ENCODE measurements at regions not wholly inside any gene's neighbourhood (a gene's known extent, or its start where the extent isn't known, plus 50 kb on each side); places are given as distances from the start of the nearest gene placed in this dataset.

DNA sequence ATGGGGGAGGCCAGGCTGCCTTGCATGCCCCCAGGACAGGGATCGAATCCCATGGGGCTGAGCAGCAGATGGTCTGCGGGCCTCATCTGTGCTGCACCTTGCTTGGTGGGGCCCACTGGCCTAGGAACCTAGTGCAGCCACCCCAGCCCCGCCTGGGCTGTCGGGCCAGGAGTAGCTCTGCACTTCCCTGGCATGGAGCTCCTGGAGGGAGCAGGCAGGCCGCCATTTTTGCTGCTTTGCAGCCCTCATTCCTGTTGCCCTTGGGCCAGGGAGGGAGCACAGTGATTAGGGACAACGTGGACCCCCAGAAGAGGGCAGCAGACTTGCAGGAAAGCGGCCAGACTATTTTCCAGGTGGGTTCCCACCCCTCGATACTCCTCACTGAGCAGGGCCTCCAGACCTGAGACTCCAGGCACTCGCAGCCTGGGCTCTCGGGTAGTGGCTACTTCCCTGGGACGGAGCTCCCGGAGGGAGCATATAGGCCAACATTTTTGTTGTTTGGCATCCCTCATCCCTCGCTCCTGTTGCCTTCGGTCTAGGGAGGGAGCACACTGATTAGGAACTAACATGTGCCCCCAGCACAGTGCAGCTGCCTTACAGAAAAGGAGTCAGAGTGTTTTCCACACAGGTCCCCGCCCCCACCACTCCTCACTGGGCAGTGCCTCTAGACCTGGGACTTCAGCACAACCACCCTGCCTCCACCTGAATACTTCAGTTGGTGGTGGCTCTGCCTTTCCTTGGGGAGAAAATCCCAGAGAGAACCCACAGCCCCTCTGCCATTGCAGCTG, 99.5 kb downstream of the MAIP1 start:
- intact Hi-C loops (cut with DNase I, micrococcal nuclease): no loop called here
- Histone ChIP-seq H3K4me1 (ENCODE audit: low read depth) (peaks cover 5% of the 10 kb centered on the region), H3K36me3 (ENCODE audit: low read depth) (no peaks in the 10 kb centered on the region), H3K9me3 (no peaks in the 10 kb centered on the region), H3K4me3 (no peak overlapping the region)
- ATAC-seq (no peak), DNase-seq (no peak)
- TF ChIP-seq, protein P1, sequence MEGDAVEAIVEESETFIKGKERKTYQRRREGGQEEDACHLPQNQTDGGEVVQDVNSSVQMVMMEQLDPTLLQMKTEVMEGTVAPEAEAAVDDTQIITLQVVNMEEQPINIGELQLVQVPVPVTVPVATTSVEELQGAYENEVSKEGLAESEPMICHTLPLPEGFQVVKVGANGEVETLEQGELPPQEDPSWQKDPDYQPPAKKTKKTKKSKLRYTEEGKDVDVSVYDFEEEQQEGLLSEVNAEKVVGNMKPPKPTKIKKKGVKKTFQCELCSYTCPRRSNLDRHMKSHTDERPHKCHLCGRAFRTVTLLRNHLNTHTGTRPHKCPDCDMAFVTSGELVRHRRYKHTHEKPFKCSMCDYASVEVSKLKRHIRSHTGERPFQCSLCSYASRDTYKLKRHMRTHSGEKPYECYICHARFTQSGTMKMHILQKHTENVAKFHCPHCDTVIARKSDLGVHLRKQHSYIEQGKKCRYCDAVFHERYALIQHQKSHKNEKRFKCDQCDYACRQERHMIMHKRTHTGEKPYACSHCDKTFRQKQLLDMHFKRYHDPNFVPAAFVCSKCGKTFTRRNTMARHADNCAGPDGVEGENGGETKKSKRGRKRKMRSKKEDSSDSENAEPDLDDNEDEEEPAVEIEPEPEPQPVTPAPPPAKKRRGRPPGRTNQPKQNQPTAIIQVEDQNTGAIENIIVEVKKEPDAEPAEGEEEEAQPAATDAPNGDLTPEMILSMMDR (IDR thresholded peaks at IDR 0.05): no peak

DNA sequence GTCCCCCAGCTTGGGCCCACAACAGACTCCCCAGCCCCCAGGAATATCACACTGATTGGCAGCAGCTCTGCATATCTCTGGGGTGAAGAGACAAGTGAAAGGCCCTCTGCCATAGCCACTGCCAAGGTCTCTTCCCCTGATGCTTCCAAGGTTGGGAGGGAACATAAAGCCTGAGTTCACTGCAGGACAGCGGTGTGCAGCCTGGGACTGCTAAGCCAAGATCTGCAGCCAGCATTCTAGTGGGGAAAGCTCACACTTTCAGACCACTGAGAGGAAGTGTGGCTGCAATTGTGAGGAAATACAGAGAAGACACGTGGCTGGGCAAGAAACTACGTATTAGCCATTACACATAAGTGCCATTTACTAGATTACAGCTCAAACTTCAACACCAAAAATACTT, 100.7 kb downstream of the MAIP1 start:
- H3K36me3 ChIP-seq (ENCODE audit: low read depth): no peaks in the 10 kb centered on the region
- no peak overlapping the region for H3K4me3 ChIP-seq
- TF ChIP-seq, protein P1 (IDR thresholded peaks at IDR 0.05): no peak
- intact Hi-C loops (cut with DNase I, micrococcal nuclease): no loop called here
- H3K4me1 ChIP-seq (ENCODE audit: low read depth): peaks cover 3% of the 10 kb centered on the region
- no peak for DNase-seq
- H3K9me3 ChIP-seq: no peaks in the 10 kb centered on the region
- no peak for ATAC-seq

DNA sequence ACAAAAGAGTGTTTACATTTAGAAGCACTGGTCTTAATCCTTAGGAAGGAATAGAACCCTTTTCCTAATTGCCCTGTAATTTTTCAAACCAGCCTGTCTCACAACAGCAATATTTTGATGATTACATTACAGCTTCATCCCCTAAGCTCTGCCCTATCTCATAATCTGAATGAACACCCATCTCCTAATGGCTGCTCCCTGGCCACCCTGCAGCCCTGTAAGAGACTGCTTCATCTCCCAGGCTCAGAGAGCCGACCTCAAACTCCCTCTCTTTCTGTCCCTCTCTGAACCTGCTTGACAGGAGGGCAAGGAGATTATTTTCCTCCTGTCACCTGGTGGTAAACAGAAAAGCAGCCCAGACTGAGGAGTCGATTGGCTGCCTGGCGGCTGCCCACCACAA, 107.8 kb downstream of the MAIP1 start:
- intact Hi-C loops (cut with DNase I, micrococcal nuclease): no loop called here
- Histone ChIP-seq H3K4me3 (no peak overlapping the region), H3K9me3 (no peaks in the 10 kb centered on the region), H3K36me3 (ENCODE audit: low read depth) (no peaks in the 10 kb centered on the region), H3K4me1 (ENCODE audit: low read depth) (no peaks in the 10 kb centered on the region)
- TF ChIP-seq, protein P1 (IDR thresholded peaks at IDR 0.05): no peak
- no peak for DNase-seq
- ATAC-seq: no peak

DNA sequence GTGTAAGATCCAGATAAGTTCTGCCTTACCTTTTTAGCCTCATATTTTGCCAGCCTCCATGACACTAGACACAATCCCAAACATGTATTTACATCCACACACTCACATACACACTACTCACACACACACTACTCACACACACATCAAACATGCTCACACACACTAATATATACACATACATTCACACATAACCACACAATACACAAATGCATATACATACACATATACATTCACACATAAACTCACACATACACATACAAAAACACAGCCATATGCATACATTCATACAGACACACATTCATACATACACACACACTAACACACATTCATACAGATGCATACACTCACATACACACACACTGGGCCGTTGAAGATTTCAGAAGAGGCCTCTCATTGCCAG, 109.5 kb downstream of the MAIP1 start:
- intact Hi-C loops (cut with DNase I, micrococcal nuclease): no loop called here
- no peaks in the 10 kb centered on the region for H3K9me3 ChIP-seq
- ATAC-seq (no peak), DNase-seq (no peak)
- no peaks in the 10 kb centered on the region for H3K36me3 ChIP-seq (ENCODE audit: low read depth)
- TF ChIP-seq, protein P1 (IDR thresholded peaks at IDR 0.05): no peak
- no peaks in the 10 kb centered on the region for H3K4me1 ChIP-seq (ENCODE audit: low read depth)
- no peak overlapping the region for H3K4me3 ChIP-seq

DNA sequence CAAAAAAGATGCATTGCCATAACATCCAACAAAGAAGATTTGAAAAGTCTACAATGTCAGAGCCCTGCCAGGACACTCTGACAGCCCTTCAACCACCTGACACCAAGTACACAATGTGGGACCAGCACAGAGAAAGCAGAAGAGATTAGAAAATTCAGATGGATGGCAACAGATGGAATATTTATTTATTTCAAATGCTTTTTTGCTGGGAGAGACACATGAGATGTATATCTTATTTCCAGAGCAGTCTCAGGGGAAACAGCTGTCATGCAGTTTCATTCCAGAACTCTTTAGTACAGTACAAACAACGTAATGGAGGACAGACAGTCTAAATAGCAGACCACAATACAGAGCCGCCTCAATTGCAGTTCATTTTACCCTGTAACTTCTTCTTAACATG, 110.1 kb downstream of the MAIP1 start:
- Histone ChIP-seq H3K4me1 (ENCODE audit: low read depth) (no peaks in the 10 kb centered on the region), H3K36me3 (ENCODE audit: low read depth) (no peaks in the 10 kb centered on the region), H3K4me3 (no peak overlapping the region), H3K9me3 (no peaks in the 10 kb centered on the region)
- DNase-seq (no peak), ATAC-seq (no peak)
- intact Hi-C loops (cut with DNase I, micrococcal nuclease): no loop called here
- TF ChIP-seq, protein P1 (IDR thresholded peaks at IDR 0.05): no peak
